SK-N-SH (cell line): ENCODE measurements at regions not wholly inside any gene's neighbourhood (a gene's known extent, or its start where the extent isn't known, plus 50 kb on each side); places are given as distances from the start of the nearest gene placed in this dataset.
"Not testable (repeated sequence)": the region's sequence is repeated elsewhere in the genome, so short reads cannot be mapped to it uniquely, and the experiment has no call there.

Experiments used
- EZH2phosphoT487 ChIP-seq: fragments of 200-600 bp; sonication (generic); IDR thresholded peaks from 2 replicates; pipeline ENCODE4 v1.6.1; 2017; ENCODE audit warnings: low read depth, mixed run types, mild to moderate bottlenecking, antibody characterized with exemption, moderate library complexity, borderline replicate concordance
- MEF2A ChIP-seq: IDR thresholded peaks from 2 replicates; pipeline ENCODE4 v1.4.0; 2012; ENCODE audit warnings: low read depth, borderline replicate concordance
- POLR2AphosphoS5 ChIP-seq: IDR thresholded peaks from 2 replicates; pipeline ENCODE4 v1.6.1; 2012; ENCODE audit warnings: low read depth, low read length
- RAD21 ChIP-seq: IDR thresholded peaks from 2 replicates; pipeline ENCODE4 v1.6.1; 2012; ENCODE audit warnings: mild to moderate bottlenecking, low read length
- RCOR1 ChIP-seq: fragments of 150-350 bp; IDR thresholded peaks from 2 replicates; pipeline ENCODE4 v1.6.1; 2017; ENCODE audit warnings: antibody characterized with exemption, low read length
- RXRA ChIP-seq: IDR thresholded peaks from 2 replicates; pipeline ENCODE4 v1.4.0; 2012; ENCODE audit warnings: low read depth, mild to moderate bottlenecking, borderline replicate concordance
- TAF1 ChIP-seq: IDR thresholded peaks from 2 replicates; pipeline ENCODE4 v1.6.1; 2012; ENCODE audit warnings: low read depth, mild to moderate bottlenecking, low read length, moderate library complexity, borderline replicate concordance
- YY1 ChIP-seq: IDR thresholded peaks from 2 replicates; pipeline ENCODE4 v1.4.0; 2012; ENCODE audit warnings: low read depth, mild to moderate bottlenecking
- TF ChIP-seq, protein P1 (sequence below): fragments of 200-600 bp; sonication (generic); IDR thresholded peaks from 2 replicates; pipeline ENCODE4 v1.6.1; 2017; ENCODE audit warnings: antibody characterized with exemption, mild to moderate bottlenecking, moderate library complexity
- TF ChIP-seq, protein P2 (sequence below): fragments of 150-350 bp; IDR thresholded peaks from 2 replicates; pipeline ENCODE4 v1.6.1; 2016; ENCODE audit warnings: mild to moderate bottlenecking, low read depth, low read length
- TF ChIP-seq, protein P3 (sequence below): IDR thresholded peaks from 2 replicates; pipeline ENCODE4 v1.4.0; 2012; ENCODE audit warnings: low read depth, borderline replicate concordance
- TF ChIP-seq, protein P4 (sequence below): IDR thresholded peaks from 2 replicates; pipeline ENCODE4; 2012

DNA sequence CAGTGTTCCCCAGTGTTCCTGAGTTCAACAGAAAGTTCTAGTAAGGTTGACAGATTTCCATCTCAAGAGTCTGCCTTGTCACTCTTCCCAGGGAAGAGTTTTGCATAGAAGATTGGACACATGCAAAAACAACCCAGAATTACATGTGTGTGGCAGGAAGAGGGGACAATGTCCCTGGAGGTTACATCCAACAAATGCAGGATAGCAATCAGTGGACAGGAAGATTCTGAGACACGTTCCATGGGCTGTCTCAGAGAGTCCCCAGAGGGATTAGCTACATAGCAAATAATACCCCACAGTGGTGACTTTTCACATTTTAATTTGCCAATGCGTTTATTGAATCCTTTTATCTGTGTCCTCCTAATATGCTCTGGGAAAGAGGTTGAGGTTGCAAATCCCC is 321.1 kb upstream of the SPATA31A3 start:
- TF ChIP-seq POLR2AphosphoS5, RAD21, MEF2A, RCOR1, EZH2phosphoT487, RXRA, TAF1, YY1: not testable (repeated sequence)
- TF ChIP-seq, protein P1, sequence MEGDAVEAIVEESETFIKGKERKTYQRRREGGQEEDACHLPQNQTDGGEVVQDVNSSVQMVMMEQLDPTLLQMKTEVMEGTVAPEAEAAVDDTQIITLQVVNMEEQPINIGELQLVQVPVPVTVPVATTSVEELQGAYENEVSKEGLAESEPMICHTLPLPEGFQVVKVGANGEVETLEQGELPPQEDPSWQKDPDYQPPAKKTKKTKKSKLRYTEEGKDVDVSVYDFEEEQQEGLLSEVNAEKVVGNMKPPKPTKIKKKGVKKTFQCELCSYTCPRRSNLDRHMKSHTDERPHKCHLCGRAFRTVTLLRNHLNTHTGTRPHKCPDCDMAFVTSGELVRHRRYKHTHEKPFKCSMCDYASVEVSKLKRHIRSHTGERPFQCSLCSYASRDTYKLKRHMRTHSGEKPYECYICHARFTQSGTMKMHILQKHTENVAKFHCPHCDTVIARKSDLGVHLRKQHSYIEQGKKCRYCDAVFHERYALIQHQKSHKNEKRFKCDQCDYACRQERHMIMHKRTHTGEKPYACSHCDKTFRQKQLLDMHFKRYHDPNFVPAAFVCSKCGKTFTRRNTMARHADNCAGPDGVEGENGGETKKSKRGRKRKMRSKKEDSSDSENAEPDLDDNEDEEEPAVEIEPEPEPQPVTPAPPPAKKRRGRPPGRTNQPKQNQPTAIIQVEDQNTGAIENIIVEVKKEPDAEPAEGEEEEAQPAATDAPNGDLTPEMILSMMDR = not testable (repeated sequence)
- TF ChIP-seq, protein P2, sequence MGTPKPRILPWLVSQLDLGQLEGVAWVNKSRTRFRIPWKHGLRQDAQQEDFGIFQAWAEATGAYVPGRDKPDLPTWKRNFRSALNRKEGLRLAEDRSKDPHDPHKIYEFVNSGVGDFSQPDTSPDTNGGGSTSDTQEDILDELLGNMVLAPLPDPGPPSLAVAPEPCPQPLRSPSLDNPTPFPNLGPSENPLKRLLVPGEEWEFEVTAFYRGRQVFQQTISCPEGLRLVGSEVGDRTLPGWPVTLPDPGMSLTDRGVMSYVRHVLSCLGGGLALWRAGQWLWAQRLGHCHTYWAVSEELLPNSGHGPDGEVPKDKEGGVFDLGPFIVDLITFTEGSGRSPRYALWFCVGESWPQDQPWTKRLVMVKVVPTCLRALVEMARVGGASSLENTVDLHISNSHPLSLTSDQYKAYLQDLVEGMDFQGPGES = not testable (repeated sequence)
- TF ChIP-seq, protein P3, sequence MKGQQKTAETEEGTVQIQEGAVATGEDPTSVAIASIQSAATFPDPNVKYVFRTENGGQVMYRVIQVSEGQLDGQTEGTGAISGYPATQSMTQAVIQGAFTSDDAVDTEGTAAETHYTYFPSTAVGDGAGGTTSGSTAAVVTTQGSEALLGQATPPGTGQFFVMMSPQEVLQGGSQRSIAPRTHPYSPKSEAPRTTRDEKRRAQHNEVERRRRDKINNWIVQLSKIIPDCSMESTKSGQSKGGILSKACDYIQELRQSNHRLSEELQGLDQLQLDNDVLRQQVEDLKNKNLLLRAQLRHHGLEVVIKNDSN = not testable (repeated sequence)
- TF ChIP-seq, protein P4, sequence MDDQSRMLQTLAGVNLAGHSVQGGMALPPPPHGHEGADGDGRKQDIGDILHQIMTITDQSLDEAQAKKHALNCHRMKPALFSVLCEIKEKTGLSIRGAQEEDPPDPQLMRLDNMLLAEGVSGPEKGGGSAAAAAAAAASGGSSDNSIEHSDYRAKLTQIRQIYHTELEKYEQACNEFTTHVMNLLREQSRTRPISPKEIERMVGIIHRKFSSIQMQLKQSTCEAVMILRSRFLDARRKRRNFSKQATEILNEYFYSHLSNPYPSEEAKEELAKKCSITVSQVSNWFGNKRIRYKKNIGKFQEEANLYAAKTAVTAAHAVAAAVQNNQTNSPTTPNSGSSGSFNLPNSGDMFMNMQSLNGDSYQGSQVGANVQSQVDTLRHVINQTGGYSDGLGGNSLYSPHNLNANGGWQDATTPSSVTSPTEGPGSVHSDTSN = not testable (repeated sequence)
